H1 (cell line): ENCODE measurements at regions not wholly inside any gene's neighbourhood (a gene's known extent, or its start where the extent isn't known, plus 50 kb on each side); places are given as distances from the start of the nearest gene placed in this dataset.

Source experiments
- CTCF ChIA-PET: fragments of 300-600 bp; sonication (Branson Sonifier 250); formaldehyde crosslinking; loops from one replicate; lab custom pipeline; 2021; ENCODE audit not compliant: partially characterized antibody; lab: Charles Lee
- POLR2A ChIA-PET: fragments of 300-600 bp; sonication (Branson Sonifier 250); formaldehyde crosslinking; loops from one replicate; lab custom pipeline; 2021; ENCODE audit warnings: inconsistent platforms; ENCODE audit not compliant: partially characterized antibody; lab: Charles Lee
- DNase-seq, 2 experiments: peaks; one replicate each; pipeline versions ENCODE4 v3.0.0 to v3.0.0-alpha.2; 2010 to 2022; ENCODE audit warnings: low spot score in 2 of 2, low read depth in 1 of 2, mixed read lengths in 1 of 2
- FAIRE-seq: peaks from 2 replicates; lab custom pipeline; 2011; peaks lifted over from hg19 to GRCh38; lab: Jason Lieb, UNC
- H2AFZ ChIP-seq: 2 replicates; pipeline ENCODE4 v1.8.1; 2012; ENCODE audit warnings: low read length, inconsistent platforms
- H2AK5ac ChIP-seq: 2 replicates; pipeline ENCODE4 v1.6.1; 2013; ENCODE audit warnings: low read depth, low read length
- H2BK120ac ChIP-seq: replicated peaks from 2 replicates; pipeline ENCODE3; 2013; ENCODE audit warnings: low read depth, low read length, inconsistent platforms
- H2BK12ac ChIP-seq: 2 replicates; pipeline ENCODE4 v1.6.1; 2013; ENCODE audit warnings: low read depth, low read length
- H2BK15ac ChIP-seq: 2 replicates; pipeline ENCODE4 v1.6.1; 2013; ENCODE audit warnings: low read length
- H2BK20ac ChIP-seq: 2 replicates; pipeline ENCODE4 v1.6.1; 2013; ENCODE audit warnings: low read length
- H2BK5ac ChIP-seq: 2 replicates; pipeline ENCODE4 v1.6.1; 2013; ENCODE audit warnings: low read depth, low read length
- H3K14ac ChIP-seq: 2 replicates; pipeline ENCODE4 v1.6.1; 2013; ENCODE audit warnings: inconsistent platforms; ENCODE audit not compliant: insufficient read length
- H3K18ac ChIP-seq: 2 replicates; pipeline ENCODE4 v1.6.1; 2013; ENCODE audit warnings: low read length; ENCODE audit errors: extremely low read depth
- H3K23ac ChIP-seq: 2 replicates; pipeline ENCODE4 v1.6.1; 2013; ENCODE audit warnings: inconsistent platforms; ENCODE audit not compliant: insufficient read length
- H3K23me2 ChIP-seq: 2 replicates; pipeline ENCODE4 v1.6.1; 2013; ENCODE audit warnings: low read depth, low read length
- H3K27ac ChIP-seq: 2 replicates; pipeline ENCODE4 v1.6.1; 2011; ENCODE audit warnings: low read depth, low read length, inconsistent platforms
- H3K27me3 ChIP-seq, 4 experiments: replicated peaks in 1 of 4; 1 replicate in 1 of 4; 2 replicates in 3 of 4; pipeline versions ENCODE4 v1.6.1 to v1.8.1; 2011 to 2013; ENCODE audit warnings: low read length in 3 of 4, mild to moderate bottlenecking in 3 of 4, inconsistent platforms in 2 of 4, mixed read lengths in 2 of 4, moderate library complexity in 1 of 4; ENCODE audit not compliant: control insufficient read depth in 3 of 4, insufficient read depth in 3 of 4; ENCODE audit errors: extremely low read depth in 1 of 4
- H3K36me3 ChIP-seq, 4 experiments: 2 replicates each; pipeline versions ENCODE4 v1.6.1 to v1.8.1; 2011 to 2013; ENCODE audit warnings: mild to moderate bottlenecking in 4 of 4, low read length in 3 of 4, moderate library complexity in 2 of 4, control low read depth in 1 of 4, inconsistent platforms in 1 of 4; ENCODE audit not compliant: insufficient read depth in 4 of 4, control insufficient read depth in 2 of 4
- H3K4ac ChIP-seq: replicated peaks from 2 replicates; pipeline ENCODE3; 2013; ENCODE audit warnings: low read length, low read depth, mixed read lengths, inconsistent platforms; ENCODE audit not compliant: insufficient read length
- H3K4me1 ChIP-seq, 4 experiments: replicated peaks in 1 of 4; 1 replicate in 1 of 4; 2 replicates in 3 of 4; pipeline versions ENCODE4 v1.6.1 to v1.8.1; 2011 to 2013; ENCODE audit warnings: low read length in 3 of 4, inconsistent platforms in 2 of 4, mixed read lengths in 1 of 4; ENCODE audit not compliant: insufficient read depth in 4 of 4, control insufficient read depth in 3 of 4
- H3K4me2 ChIP-seq, 2 experiments: 2 replicates each; pipeline versions ENCODE4 v1.6.1 to v1.8.1; 2011 to 2013; ENCODE audit warnings: low read depth in 2 of 2, low read length in 2 of 2, control low read depth in 1 of 2, inconsistent platforms in 1 of 2, mild to moderate bottlenecking in 1 of 2; ENCODE audit not compliant: insufficient read depth in 1 of 2
- H3K4me3 ChIP-seq, 4 experiments: fragments of 200-600, 300-600 bp in 1 of 4; sonication (generic), shearing (Covaris generic), sonication (Bioruptor Twin) in 1 of 4; 2 replicates each; pipeline versions ENCODE4 v1.5.1 to v1.8.1; 2011 to 2016; ENCODE audit warnings: low read length in 4 of 4, low read depth in 3 of 4, control low read depth in 2 of 4, inconsistent platforms in 2 of 4, mild to moderate bottlenecking in 2 of 4, mixed read lengths in 1 of 4, moderate library complexity in 1 of 4; ENCODE audit not compliant: insufficient read depth in 2 of 4; ENCODE audit errors: extremely low read depth in 1 of 4
- H3K56ac ChIP-seq: replicated peaks from 2 replicates; pipeline ENCODE3; 2013; ENCODE audit warnings: low read depth, mild to moderate bottlenecking, mixed read lengths, low read length, inconsistent platforms; ENCODE audit not compliant: insufficient read length
- H3K79me1 ChIP-seq: 2 replicates; pipeline ENCODE4 v1.6.1; 2013; ENCODE audit warnings: low read depth, low read length, control low read depth
- H3K79me2 ChIP-seq, 2 experiments: 2 replicates each; pipeline versions ENCODE4 v1.6.1 to v1.8.1; 2012 to 2013; ENCODE audit warnings: low read length in 2 of 2, mild to moderate bottlenecking in 2 of 2, inconsistent platforms in 1 of 2; ENCODE audit not compliant: insufficient read depth in 2 of 2, control insufficient read depth in 1 of 2
- H3K9ac ChIP-seq, 4 experiments: replicated peaks in 1 of 4; 1 replicate in 1 of 4; 2 replicates in 3 of 4; pipeline versions ENCODE4 v1.6.1 to v1.8.1; 2011 to 2013; ENCODE audit warnings: low read depth in 3 of 4, low read length in 3 of 4, control low read depth in 2 of 4, mild to moderate bottlenecking in 2 of 4, moderate library complexity in 2 of 4, inconsistent platforms in 1 of 4; ENCODE audit errors: extremely low read depth in 1 of 4
- H3K9me3 ChIP-seq, 2 experiments: 2 replicates each; pipeline versions ENCODE4 v1.6.1 to v1.8.1; 2012 to 2013; ENCODE audit warnings: mild to moderate bottlenecking in 2 of 2, moderate library complexity in 2 of 2, control low read depth in 1 of 2, inconsistent platforms in 1 of 2, low read depth in 1 of 2, low read length in 1 of 2, mixed read lengths in 1 of 2; ENCODE audit not compliant: insufficient read depth in 2 of 2
- H4K20me1 ChIP-seq, 2 experiments: replicated peaks in 1 of 2; 2 replicates each; pipeline versions ENCODE3 to v1.8.1; 2011 to 2013; ENCODE audit warnings: inconsistent platforms in 2 of 2, low read length in 2 of 2, mild to moderate bottlenecking in 1 of 2; ENCODE audit not compliant: insufficient read depth in 2 of 2, control insufficient read depth in 1 of 2
- H4K5ac ChIP-seq: 2 replicates; pipeline ENCODE4 v1.6.1; 2013; ENCODE audit warnings: low read length, low read depth, mixed read lengths, inconsistent platforms; ENCODE audit not compliant: insufficient read length
- H4K8ac ChIP-seq: 2 replicates; pipeline ENCODE4 v1.8.0; 2013; ENCODE audit warnings: mild to moderate bottlenecking, moderate library complexity, low read length, inconsistent platforms; ENCODE audit not compliant: insufficient read depth; ENCODE audit errors: extremely low read depth
- H4K91ac ChIP-seq: replicated peaks from 2 replicates; pipeline ENCODE3; 2013; ENCODE audit warnings: low read length, mixed read lengths, inconsistent platforms; ENCODE audit not compliant: insufficient read length
- ASH2L ChIP-seq: fragments of 200-600, 300-600 bp; sonication (generic); IDR thresholded peaks from one replicate; pipeline ENCODE4 v1.7.1; 2017; ENCODE audit warnings: low read length
- CBX5 ChIP-seq: fragments of 300-800, 300-1000 bp; sonication (generic); IDR thresholded peaks from 2 replicates; pipeline ENCODE4 v1.7.1; 2016; ENCODE audit warnings: antibody characterized with exemption, low read length, low read depth
- CEBPB ChIP-seq: IDR thresholded peaks from 2 replicates; pipeline ENCODE4 v1.6.1; 2012; ENCODE audit warnings: low read depth, low read length
- CTCF ChIP-seq, 3 experiments: IDR thresholded peaks; 1 replicate in 2 of 3; 2 replicates in 1 of 3; pipeline versions ENCODE4 v1.5.1 to v1.6.1; 2011; ENCODE audit warnings: low read length in 3 of 3, mild to moderate bottlenecking in 3 of 3, inconsistent platforms in 2 of 3, low read depth in 1 of 3, moderate library complexity in 1 of 3; ENCODE audit not compliant: insufficient read depth in 1 of 3; ENCODE audit errors: control extremely low read depth in 1 of 3
- EP300 ChIP-seq, 2 experiments: IDR thresholded peaks; 1 replicate in 1 of 2; 2 replicates in 1 of 2; pipeline ENCODE4 v1.6.1; 2011 to 2012; ENCODE audit warnings: low read depth in 2 of 2, low read length in 2 of 2, mild to moderate bottlenecking in 2 of 2, borderline replicate concordance in 1 of 2, inconsistent platforms in 1 of 2, moderate library complexity in 1 of 2
- JUN ChIP-seq: IDR thresholded peaks from 2 replicates; pipeline ENCODE4 v1.6.1; 2011; ENCODE audit warnings: low read depth, mild to moderate bottlenecking, improper control_type of control experiment, low read length
- NRF1 ChIP-seq: IDR thresholded peaks from 2 replicates; pipeline ENCODE4 v1.6.1; 2011; ENCODE audit warnings: mild to moderate bottlenecking, low read depth, low read length, improper control_type of control experiment
- SAP30 ChIP-seq: fragments of 300-600 bp; sonication (generic); IDR thresholded peaks from 2 replicates; pipeline ENCODE4 v1.7.1; 2012; ENCODE audit warnings: low read length, moderate library complexity, mild to moderate bottlenecking, inconsistent platforms; ENCODE audit not compliant: insufficient read depth, insufficient replicate concordance
- SIX5 ChIP-seq: IDR thresholded peaks from 2 replicates; pipeline ENCODE4 v1.6.1; 2011; ENCODE audit warnings: mild to moderate bottlenecking, low read depth, low read length
- SP4 ChIP-seq: IDR thresholded peaks from 2 replicates; pipeline ENCODE4 v1.6.1; 2012; ENCODE audit warnings: low read length, inconsistent platforms
- TEAD4 ChIP-seq: IDR thresholded peaks from 2 replicates; pipeline ENCODE4 v1.6.1; 2012; ENCODE audit warnings: low read depth, low read length, inconsistent platforms, mixed read lengths
- ZNF274 ChIP-seq: IDR thresholded peaks from 2 replicates; pipeline ENCODE4 v1.7.0; 2012; ENCODE audit warnings: low read length, borderline replicate concordance; ENCODE audit errors: extremely low read depth
- WGBS, 2 experiments: shearing (Covaris generic) in 1 of 2; methylation state at CpG; one replicate each; pipeline versions ENCODE4 v1.1.6 to v1.1.7; 2013 to 2015; ENCODE audit warnings: low lambda C conversion rate in 2 of 2, mixed read lengths in 2 of 2, inconsistent platforms in 1 of 2, low coverage in 1 of 2, missing lambda C conversion rate in 1 of 2; ENCODE audit not compliant: insufficient replicate concordance in 2 of 2, insufficient coverage in 1 of 2, insufficient read length in 1 of 2; ENCODE audit errors: extremely low coverage in 1 of 2, missing lambda C conversion rate in 1 of 2; 5-methylcytosine and 5-hydroxymethylcytosine counted together

DNA sequence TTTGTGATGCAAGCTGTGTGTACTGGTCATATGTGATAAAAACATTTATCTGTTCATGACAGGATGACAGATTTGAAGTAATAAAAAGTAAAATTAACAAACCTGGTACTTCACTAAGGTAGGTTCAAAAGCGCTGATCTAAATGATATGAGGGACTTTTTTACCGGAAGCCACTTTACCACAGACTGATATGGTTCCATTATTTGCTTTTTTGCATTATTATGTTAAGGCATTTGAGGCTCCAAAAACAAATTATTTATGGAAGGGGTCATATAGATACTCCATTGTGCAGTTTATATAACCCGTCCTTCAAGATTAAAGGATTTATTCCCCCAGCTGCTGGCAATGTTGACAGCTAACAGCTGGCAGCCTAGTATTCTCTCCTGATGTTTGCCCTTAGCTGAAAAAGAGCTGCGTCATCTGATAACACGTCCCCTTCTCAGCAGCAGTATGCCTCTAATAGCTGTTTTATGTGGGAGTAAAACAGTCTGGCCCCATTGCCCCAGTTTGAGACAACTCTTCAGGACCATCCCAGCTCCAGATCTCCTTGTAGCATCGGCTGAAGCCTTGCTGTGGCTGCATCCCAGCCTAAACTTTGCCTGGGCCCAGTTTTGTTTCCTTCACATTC, 84.8 kb upstream of the XIRP2 start:
- Histone ChIP-seq H4K8ac (no peak overlapping the region), H2BK15ac (no peak overlapping the region), H3K4me2 (no peak overlapping the region), H3K27ac (no peak overlapping the region; the same call in 1 of the 2 replicates), H3K4ac (no peak overlapping the region), H2BK20ac (no peak overlapping the region), H3K4me3 (no peak overlapping the region), H3K18ac (no peak overlapping the region), H3K79me1 (no peaks in the 10 kb centered on the region), H3K56ac (no peak overlapping the region), H3K79me2 (no peaks in the 10 kb centered on the region), H4K5ac (no peak overlapping the region), H3K14ac (no peak overlapping the region), H3K9ac (no peak overlapping the region), H3K27me3 (no peaks in the 10 kb centered on the region), H3K23me2 (no peaks in the 10 kb centered on the region), H2BK120ac (no peak overlapping the region), H3K4me1 (no peaks in the 10 kb centered on the region; a peak in 2 of 7 replicates), H2AFZ (peak overlapping the region; percentile 89; the same call in 1 of the 2 replicates), H2BK12ac (no peak overlapping the region), H3K23ac (no peak overlapping the region), H4K91ac (no peak overlapping the region), H4K20me1 (no peaks in the 10 kb centered on the region), H2AK5ac (no peak overlapping the region), H3K9me3 (no peaks in the 10 kb centered on the region), H3K36me3 (no peaks in the 10 kb centered on the region), H2BK5ac (no peak overlapping the region)
- no peak for DNase-seq
- ChIA-PET POLR2A (no interaction called here), CTCF (interaction anchor here (0.9 kb wide), 1 partner anchor 287 kb away, joined by 3 read pairs; no protein-coding TSS in a partner anchor)
- FAIRE-seq: no peak
- WGBS, 2 experiments: 93% methylated on average over 6 of the region's 6 CpGs; no CpG with 5 or more reads in 1 of the 2 experiments
- TF ChIP-seq ASH2L (no peak), CTCF (IDR thresholded peaks at IDR 0.05; ENCODE audit: control extremely low read depth in 1 of 3, insufficient read depth in 1 of 3, low read depth in 1 of 3, low read length in 3 of 3) (no peak), SIX5 (no peak), CBX5 (no peak), SAP30 (no peak), NRF1 (no peak), EP300 (IDR thresholded peaks at IDR 0.05; ENCODE audit: borderline replicate concordance in 1 of 2, low read depth in 2 of 2, low read length in 2 of 2) (no peak), SP4 (no peak), TEAD4 (no peak), JUN (no peak), CEBPB (no peak), ZNF274 (no peak)
